ENCODE measurements at regions not wholly inside any gene's neighbourhood (a gene's known extent, or its start where the extent isn't known, plus 50 kb on each side); places are given as distances from the start of the nearest gene placed in this dataset.

DNA sequence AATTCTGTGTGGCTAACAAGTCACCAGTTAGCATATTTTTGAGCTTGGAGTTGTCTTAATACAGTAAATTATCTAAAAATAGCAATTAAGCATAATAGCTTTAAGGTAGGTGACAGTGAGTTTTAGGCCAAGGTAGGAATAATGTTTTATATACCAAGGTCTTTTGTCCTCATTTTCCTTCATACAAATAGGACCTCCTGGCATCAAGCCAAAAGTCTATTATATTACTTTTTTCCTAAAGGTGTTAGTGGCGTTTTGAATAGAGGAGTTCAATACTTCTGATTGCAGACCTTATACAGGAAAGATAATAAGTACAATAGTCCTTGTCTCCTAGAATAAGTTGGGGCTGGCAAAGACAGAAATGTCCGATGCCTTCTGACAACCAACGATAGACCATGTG, 2277.7 kb downstream of the TP53TG3F start:
- Histone ChIP-seq H3K79me2 (ENCODE audit: insufficient read depth, low read length) (no peaks in the 10 kb centered on the region), H3K27me3 (ENCODE audit: insufficient read depth, low read length) (no peaks in the 10 kb centered on the region), H3K9ac (ENCODE audit: low read length) (no peak overlapping the region), H3K4me2 (ENCODE audit: low read length) (no peak overlapping the region), H3K27ac (ENCODE audit: low read depth, low read length) (no peak overlapping the region), H3K4me3 (replicated peaks in 1 of 2; ENCODE audit: low read depth in 1 of 2, low read length in 2 of 2) (no peak overlapping the region), H4K20me1 (ENCODE audit: insufficient read depth) (no peaks in the 10 kb centered on the region), H3K9me2 (ENCODE audit: insufficient read depth) (no peaks in the 10 kb centered on the region), H3K36me3 (ENCODE audit: control insufficient read depth in 1 of 2, insufficient read depth in 2 of 2, low read length in 2 of 2) (no peaks in the 10 kb centered on the region), H3K4me1 (ENCODE audit: control insufficient read depth in 1 of 2, insufficient read depth in 2 of 2, low read length in 2 of 2) (peaks cover 0 to 5% of the 10 kb centered on the region in 2 experiments; a peak in 3 of 4 replicates), H3K9me3 (ENCODE audit: control insufficient read depth in 1 of 2, insufficient read depth in 1 of 2, low read depth in 1 of 2, low read length in 2 of 2) (no peaks in the 10 kb centered on the region), H2AFZ (ENCODE audit: low read depth, low read length, poor library complexity, severe bottlenecking) (no peak overlapping the region)
- DNase-seq (ENCODE audit: low read depth, low spot score) = no peak
- TF ChIP-seq EGR1 (IDR thresholded peaks at IDR 0.05; ENCODE audit: low read depth) = no peak
- TF ChIP-seq, protein P1, sequence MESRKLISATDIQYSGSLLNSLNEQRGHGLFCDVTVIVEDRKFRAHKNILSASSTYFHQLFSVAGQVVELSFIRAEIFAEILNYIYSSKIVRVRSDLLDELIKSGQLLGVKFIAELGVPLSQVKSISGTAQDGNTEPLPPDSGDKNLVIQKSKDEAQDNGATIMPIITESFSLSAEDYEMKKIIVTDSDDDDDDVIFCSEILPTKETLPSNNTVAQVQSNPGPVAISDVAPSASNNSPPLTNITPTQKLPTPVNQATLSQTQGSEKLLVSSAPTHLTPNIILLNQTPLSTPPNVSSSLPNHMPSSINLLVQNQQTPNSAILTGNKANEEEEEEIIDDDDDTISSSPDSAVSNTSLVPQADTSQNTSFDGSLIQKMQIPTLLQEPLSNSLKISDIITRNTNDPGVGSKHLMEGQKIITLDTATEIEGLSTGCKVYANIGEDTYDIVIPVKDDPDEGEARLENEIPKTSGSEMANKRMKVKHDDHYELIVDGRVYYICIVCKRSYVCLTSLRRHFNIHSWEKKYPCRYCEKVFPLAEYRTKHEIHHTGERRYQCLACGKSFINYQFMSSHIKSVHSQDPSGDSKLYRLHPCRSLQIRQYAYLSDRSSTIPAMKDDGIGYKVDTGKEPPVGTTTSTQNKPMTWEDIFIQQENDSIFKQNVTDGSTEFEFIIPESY (IDR thresholded peaks at IDR 0.05; ENCODE audit: extremely low read depth, insufficient replicate concordance, low read length) = no peak
- TF ChIP-seq SIN3A (IDR thresholded peaks at IDR 0.05; ENCODE audit: low read depth) = no peak
- TF ChIP-seq, protein P2, sequence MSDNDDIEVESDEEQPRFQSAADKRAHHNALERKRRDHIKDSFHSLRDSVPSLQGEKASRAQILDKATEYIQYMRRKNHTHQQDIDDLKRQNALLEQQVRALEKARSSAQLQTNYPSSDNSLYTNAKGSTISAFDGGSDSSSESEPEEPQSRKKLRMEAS (IDR thresholded peaks at IDR 0.05) = no peak
- TF ChIP-seq ELF1 (IDR thresholded peaks at IDR 0.05; ENCODE audit: borderline replicate concordance, low read depth) = no peak
- TF ChIP-seq RAD21 (IDR thresholded peaks at IDR 0.05; ENCODE audit: low read depth) = no peak
- TF ChIP-seq FOSL1 (IDR thresholded peaks at IDR 0.05; ENCODE audit: low read depth) = no peak
- no peak for TF ChIP-seq ZFX (IDR thresholded peaks at IDR 0.05)
- no peak for TF ChIP-seq TCF7L2 (IDR thresholded peaks at IDR 0.05; ENCODE audit: borderline replicate concordance, extremely low read depth, insufficient read depth, insufficient read length)
- TF ChIP-seq EZH2 (IDR thresholded peaks at IDR 0.05) = no peak
- TF ChIP-seq, protein P3, sequence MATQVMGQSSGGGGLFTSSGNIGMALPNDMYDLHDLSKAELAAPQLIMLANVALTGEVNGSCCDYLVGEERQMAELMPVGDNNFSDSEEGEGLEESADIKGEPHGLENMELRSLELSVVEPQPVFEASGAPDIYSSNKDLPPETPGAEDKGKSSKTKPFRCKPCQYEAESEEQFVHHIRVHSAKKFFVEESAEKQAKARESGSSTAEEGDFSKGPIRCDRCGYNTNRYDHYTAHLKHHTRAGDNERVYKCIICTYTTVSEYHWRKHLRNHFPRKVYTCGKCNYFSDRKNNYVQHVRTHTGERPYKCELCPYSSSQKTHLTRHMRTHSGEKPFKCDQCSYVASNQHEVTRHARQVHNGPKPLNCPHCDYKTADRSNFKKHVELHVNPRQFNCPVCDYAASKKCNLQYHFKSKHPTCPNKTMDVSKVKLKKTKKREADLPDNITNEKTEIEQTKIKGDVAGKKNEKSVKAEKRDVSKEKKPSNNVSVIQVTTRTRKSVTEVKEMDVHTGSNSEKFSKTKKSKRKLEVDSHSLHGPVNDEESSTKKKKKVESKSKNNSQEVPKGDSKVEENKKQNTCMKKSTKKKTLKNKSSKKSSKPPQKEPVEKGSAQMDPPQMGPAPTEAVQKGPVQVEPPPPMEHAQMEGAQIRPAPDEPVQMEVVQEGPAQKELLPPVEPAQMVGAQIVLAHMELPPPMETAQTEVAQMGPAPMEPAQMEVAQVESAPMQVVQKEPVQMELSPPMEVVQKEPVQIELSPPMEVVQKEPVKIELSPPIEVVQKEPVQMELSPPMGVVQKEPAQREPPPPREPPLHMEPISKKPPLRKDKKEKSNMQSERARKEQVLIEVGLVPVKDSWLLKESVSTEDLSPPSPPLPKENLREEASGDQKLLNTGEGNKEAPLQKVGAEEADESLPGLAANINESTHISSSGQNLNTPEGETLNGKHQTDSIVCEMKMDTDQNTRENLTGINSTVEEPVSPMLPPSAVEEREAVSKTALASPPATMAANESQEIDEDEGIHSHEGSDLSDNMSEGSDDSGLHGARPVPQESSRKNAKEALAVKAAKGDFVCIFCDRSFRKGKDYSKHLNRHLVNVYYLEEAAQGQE (IDR thresholded peaks at IDR 0.05; ENCODE audit: low read depth) = no peak
- TF ChIP-seq EZH2phosphoT487 (IDR thresholded peaks at IDR 0.05; ENCODE audit: borderline replicate concordance) = no peak
- no peak for TF ChIP-seq CBX3 (IDR thresholded peaks at IDR 0.05; ENCODE audit: low read depth)
- no peak for TF ChIP-seq POLR2A (IDR thresholded peaks at IDR 0.05; ENCODE audit: borderline replicate concordance, extremely low read depth, insufficient read depth, insufficient read length)
- ChIA-PET CTCF (no interaction called here), POLR2A (no interaction called here), RAD21 (ENCODE audit: low non-redundant PET in 1 of 2, low total read pairs in 2 of 2, uncharacterized antibody in 2 of 2, unreplicated experiment in 2 of 2) (no interaction called here)
- intact Hi-C loops (cut with micrococcal nuclease) = no loop called here
- BruUV-seq (replicated peaks) = no TSS peak
- no peak for ATAC-seq

Data from HCT116 (cell line).